Epithelial cell of proximal tubule (primary cell): ENCODE measurements at regions not wholly inside any gene's neighbourhood (a gene's known extent, or its start where the extent isn't known, plus 50 kb on each side); places are given as distances from the start of the nearest gene placed in this dataset.
"Not testable (repeated sequence)": the region's sequence is repeated elsewhere in the genome, so short reads cannot be mapped to it uniquely, and the experiment has no call there.

Experiments
- DNase-seq: peaks from one replicate; pipeline ENCODE4 v3.0.0-alpha.2; 2011; ENCODE audit warnings: low read depth
- H3K4me3 ChIP-seq: 2 replicates; pipeline ENCODE4 v1.5.1; 2011; ENCODE audit warnings: low read depth, mild to moderate bottlenecking, low read length
- TF ChIP-seq, protein P1 (sequence below): conservative IDR thresholded peaks from 2 replicates; pipeline ENCODE4 v1.5.1; 2012; ENCODE audit warnings: low read depth, mild to moderate bottlenecking, low read length

DNA sequence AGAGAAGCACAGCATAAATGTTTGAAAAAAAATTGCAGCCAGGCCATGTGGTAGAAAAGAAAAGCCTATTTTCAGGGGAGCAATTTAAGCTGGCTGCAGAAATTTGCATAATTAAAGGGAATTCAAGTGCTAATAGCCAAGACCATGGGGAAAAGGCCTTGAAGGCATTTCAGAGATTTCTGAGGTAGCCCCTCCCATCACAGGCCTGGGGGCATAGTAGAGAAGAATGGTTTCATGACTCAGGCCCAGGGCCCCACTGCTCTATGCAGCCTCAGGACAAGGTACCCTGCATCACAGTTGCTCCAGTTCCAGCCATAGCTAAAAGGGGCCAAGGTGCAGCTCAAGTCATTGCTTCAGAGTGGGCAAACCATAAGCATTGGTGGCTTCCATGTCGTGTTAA is 1416.0 kb downstream of the EFNA5 start:
- no peak overlapping the region for H3K4me3 ChIP-seq
- TF ChIP-seq, protein P1, sequence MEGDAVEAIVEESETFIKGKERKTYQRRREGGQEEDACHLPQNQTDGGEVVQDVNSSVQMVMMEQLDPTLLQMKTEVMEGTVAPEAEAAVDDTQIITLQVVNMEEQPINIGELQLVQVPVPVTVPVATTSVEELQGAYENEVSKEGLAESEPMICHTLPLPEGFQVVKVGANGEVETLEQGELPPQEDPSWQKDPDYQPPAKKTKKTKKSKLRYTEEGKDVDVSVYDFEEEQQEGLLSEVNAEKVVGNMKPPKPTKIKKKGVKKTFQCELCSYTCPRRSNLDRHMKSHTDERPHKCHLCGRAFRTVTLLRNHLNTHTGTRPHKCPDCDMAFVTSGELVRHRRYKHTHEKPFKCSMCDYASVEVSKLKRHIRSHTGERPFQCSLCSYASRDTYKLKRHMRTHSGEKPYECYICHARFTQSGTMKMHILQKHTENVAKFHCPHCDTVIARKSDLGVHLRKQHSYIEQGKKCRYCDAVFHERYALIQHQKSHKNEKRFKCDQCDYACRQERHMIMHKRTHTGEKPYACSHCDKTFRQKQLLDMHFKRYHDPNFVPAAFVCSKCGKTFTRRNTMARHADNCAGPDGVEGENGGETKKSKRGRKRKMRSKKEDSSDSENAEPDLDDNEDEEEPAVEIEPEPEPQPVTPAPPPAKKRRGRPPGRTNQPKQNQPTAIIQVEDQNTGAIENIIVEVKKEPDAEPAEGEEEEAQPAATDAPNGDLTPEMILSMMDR = no peak
- DNase-seq = no peak

GRCh38 chr5:106246044-106246745 is 1424.5 kb downstream of the EFNA5 start:
- H3K4me3 ChIP-seq, DNase-seq: not testable (repeated sequence)

GRCh38 chr5:106241409-106241808 is 1429.3 kb downstream of the EFNA5 start:
- TF ChIP-seq, protein P1 = no peak
- no peak for DNase-seq
- H3K4me3 ChIP-seq = no peak overlapping the region

GRCh38 chr5:106205916-106206571 is 1464.7 kb downstream of the EFNA5 start:
- TF ChIP-seq, protein P1 = no peak
- DNase-seq = no peak
- no peak overlapping the region for H3K4me3 ChIP-seq

- no peak for DNase-seq
- no peak overlapping the region for H3K4me3 ChIP-seq
- TF ChIP-seq, protein P1 = no peak
Measured at GRCh38 chr5:106202035-106202434, 1468.7 kb downstream of the EFNA5 start.

DNA sequence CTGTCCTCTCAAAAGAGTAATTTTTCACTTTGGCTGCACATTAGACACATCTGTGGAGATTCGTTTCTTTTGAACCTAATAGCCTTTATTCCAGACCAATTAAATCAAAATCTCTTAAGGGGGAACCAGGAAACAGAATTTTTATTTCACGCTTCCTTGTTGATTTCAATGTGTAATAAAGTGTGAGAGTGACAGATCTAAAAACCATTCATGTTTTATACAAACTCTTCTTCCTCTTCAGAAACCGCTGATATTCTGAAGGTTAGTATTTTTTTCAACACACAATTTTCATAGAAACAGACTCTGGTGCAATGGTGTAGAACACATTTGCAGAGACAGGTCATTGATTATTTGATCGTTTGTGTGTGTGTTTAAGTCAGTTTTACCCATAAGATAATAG is 1469.8 kb downstream of the EFNA5 start:
- TF ChIP-seq, protein P1 = no peak
- no peak overlapping the region for H3K4me3 ChIP-seq

DNA sequence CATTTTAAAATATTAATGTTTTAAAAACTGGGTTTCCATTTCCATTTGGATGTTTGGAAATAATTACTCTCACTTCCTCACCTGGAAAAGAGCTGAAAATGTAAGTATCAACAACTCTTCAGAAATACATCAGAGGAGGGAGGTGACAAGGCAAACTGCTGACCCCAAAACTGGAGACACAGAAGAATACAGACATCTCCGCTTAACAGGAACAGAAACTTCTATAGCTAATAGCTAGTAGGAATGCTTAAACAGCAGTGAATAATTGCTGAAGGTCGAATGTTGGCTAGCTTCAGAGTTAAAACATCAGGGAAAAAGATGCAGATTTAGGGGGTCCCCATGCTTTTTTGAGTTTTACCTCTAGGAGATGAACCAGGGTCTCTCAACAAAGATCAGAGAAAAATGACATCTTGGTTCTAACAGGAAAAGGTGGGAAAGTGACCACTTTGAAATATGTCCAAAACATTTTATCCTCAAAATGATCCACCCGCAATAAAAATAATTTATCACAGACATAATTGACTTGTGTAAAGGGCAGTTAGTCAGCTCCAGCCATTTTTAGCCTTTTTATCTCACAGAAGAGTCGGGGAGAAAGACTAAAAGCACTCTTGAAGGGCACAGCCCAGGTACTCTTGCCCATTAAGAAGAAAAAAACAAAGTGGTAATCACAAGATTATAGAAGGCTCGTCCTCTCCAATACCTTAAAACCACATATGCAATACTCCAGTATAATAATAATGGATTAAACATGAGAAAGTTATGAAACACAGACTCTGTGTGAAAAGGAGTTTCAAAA is 1474.9 kb downstream of the EFNA5 start:
- TF ChIP-seq, protein P1 = no peak
- no peak for DNase-seq
- no peak overlapping the region for H3K4me3 ChIP-seq

More for the DNA sequence above, 1469.8 kb downstream of the EFNA5 start:
- DNase-seq = no peak
